ENCODE measurements at regions not wholly inside any gene's neighbourhood (a gene's known extent, or its start where the extent isn't known, plus 50 kb on each side); places are given as distances from the start of the nearest gene placed in this dataset.
A peak's percentile ranks its signal among the peaks of the same experiment; 100 is the strongest.

DNA sequence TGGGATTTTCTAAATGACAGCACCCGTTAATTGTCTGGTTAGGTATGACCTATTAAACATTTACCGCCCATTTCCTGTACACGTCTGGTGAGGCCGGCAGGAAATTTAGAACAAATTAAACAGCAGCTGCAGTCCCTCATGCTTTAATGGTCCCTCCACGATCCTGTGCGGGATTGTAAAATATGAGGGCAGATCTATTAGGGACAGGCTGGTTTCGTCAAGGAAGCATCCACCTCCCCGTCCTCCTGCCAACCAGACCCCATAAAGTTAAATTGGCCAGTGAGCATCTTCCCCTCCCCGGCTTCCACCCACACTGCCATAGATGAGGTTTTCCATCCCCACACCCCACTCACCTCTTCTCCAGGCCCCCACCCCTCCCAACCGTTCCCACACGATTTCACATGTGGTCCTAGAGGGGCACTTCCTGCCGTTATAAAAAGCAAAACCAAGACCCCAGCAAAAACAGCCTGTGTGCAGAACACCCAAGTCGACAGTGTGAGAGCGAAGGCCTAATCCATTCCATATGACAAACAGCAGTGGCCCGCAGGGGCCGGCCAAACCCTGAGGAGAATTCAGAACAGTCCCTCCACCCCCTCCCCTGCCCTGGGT lies 331.9 kb downstream of the FOXL1 start:
- no peak overlapping the region for H2BK5ac ChIP-seq (ENCODE audit: low read depth, low read length, poor library complexity, severe bottlenecking)
- H4K91ac ChIP-seq (ENCODE audit: low read length): no peak overlapping the region
- H3K27ac ChIP-seq (ENCODE audit: low read length, poor library complexity, severe bottlenecking): no peak overlapping the region
- H3K14ac ChIP-seq (ENCODE audit: low read length in 2 of 2): no peak overlapping the region
- H3K9ac ChIP-seq (ENCODE audit: low read length): no peak overlapping the region
- peaks cover 0 to 58% of the 10 kb centered on the region in 2 experiments for H3K27me3 ChIP-seq (ENCODE audit: control insufficient read depth in 1 of 2, insufficient read depth in 1 of 2, low read length in 2 of 2)
- no peak overlapping the region for H2BK12ac ChIP-seq (ENCODE audit: low read length in 2 of 2)
- H3K4me2 ChIP-seq (ENCODE audit: low read length, poor library complexity, severe bottlenecking): peak overlapping the region; percentile 12
- no peak overlapping the region for H2AK5ac ChIP-seq (ENCODE audit: low read length, severe bottlenecking)
- no peaks in the 10 kb centered on the region for H3K36me3 ChIP-seq (ENCODE audit: control insufficient read depth in 1 of 2, insufficient read depth in 2 of 2, low read depth in 1 of 2, low read length in 2 of 2)
- H2BK15ac ChIP-seq (ENCODE audit: low read depth, poor library complexity, severe bottlenecking): no peak overlapping the region
- DNase-seq: no peak
- WGBS: 39% methylated on average over 16 of the region's 16 CpGs
- H3K4ac ChIP-seq (ENCODE audit: low read depth in 1 of 2, low read length in 2 of 2): no peak overlapping the region
- H3K79me1 ChIP-seq (replicated peaks; ENCODE audit: low read length, poor library complexity, severe bottlenecking): no peaks in the 10 kb centered on the region
- H2BK120ac ChIP-seq (ENCODE audit: low read depth, low read length): no peak overlapping the region
- H4K8ac ChIP-seq (ENCODE audit: low read length): no peak overlapping the region
- no peak overlapping the region for H3K18ac ChIP-seq (ENCODE audit: low read depth in 1 of 2, low read length in 2 of 2)
- no peak overlapping the region for H3K4me3 ChIP-seq (ENCODE audit: insufficient read depth in 1 of 2, low read depth in 1 of 2, low read length in 2 of 2)
- H3K23ac ChIP-seq (ENCODE audit: low read length in 2 of 2): no peak overlapping the region
- H3K9me3 ChIP-seq (ENCODE audit: control insufficient read depth, low read length): no peaks in the 10 kb centered on the region
- H3K4me1 ChIP-seq (ENCODE audit: control insufficient read depth, insufficient read depth, low read depth, low read length): peaks cover 16% of the 10 kb centered on the region
- no peak overlapping the region for H2AFZ ChIP-seq (ENCODE audit: low read depth, low read length)

DNA sequence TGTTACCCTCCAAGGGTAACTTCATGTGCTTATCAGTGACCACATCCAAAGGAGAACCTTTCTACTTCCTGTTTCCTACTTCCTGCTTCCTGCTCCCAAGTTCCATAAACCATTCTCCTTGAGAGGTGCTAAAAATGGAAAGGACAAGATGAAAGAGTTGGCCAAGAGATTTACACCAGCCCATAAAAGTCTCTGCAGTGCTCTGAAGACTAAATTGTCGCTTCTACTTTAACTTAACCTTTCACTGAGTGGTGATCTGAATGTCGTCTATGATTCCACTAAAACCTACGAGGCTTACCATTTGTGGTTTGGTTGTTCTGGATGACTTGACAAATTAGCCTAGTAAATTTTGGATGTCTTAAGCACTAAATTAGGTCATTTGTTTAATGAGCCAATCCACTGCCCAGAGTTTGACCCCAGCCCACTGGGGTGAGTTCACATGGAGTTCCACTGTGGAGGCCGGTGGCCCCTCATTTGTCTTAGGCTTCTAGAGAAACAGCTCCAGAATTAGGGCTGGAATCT lies 333.1 kb downstream of the FOXL1 start:
- H3K9ac ChIP-seq (ENCODE audit: low read length): no peak overlapping the region
- H2BK15ac ChIP-seq (ENCODE audit: low read depth, poor library complexity, severe bottlenecking): no peak overlapping the region
- no peaks in the 10 kb centered on the region for H3K9me3 ChIP-seq (ENCODE audit: control insufficient read depth, low read length)
- no peak for DNase-seq
- H3K23ac ChIP-seq (ENCODE audit: low read length in 2 of 2): no peak overlapping the region
- no peak overlapping the region for H3K4me3 ChIP-seq (ENCODE audit: insufficient read depth in 1 of 2, low read depth in 1 of 2, low read length in 2 of 2)
- H3K4me1 ChIP-seq (ENCODE audit: control insufficient read depth, insufficient read depth, low read depth, low read length): peaks cover 16% of the 10 kb centered on the region
- H2BK12ac ChIP-seq (ENCODE audit: low read length in 2 of 2): no peak overlapping the region
- no peak overlapping the region for H3K4me2 ChIP-seq (ENCODE audit: low read length, poor library complexity, severe bottlenecking)
- no peak overlapping the region for H2BK5ac ChIP-seq (ENCODE audit: low read depth, low read length, poor library complexity, severe bottlenecking)
- H4K91ac ChIP-seq (ENCODE audit: low read length): no peak overlapping the region
- H3K14ac ChIP-seq (ENCODE audit: low read length in 2 of 2): no peak overlapping the region
- no peak overlapping the region for H3K18ac ChIP-seq (ENCODE audit: low read depth in 1 of 2, low read length in 2 of 2)
- no peak overlapping the region for H2AK5ac ChIP-seq (ENCODE audit: low read length, severe bottlenecking)
- no peak overlapping the region for H4K8ac ChIP-seq (ENCODE audit: low read length)
- peaks cover 0 to 60% of the 10 kb centered on the region in 2 experiments for H3K27me3 ChIP-seq (ENCODE audit: control insufficient read depth in 1 of 2, insufficient read depth in 1 of 2, low read length in 2 of 2)
- no peak overlapping the region for H3K4ac ChIP-seq (ENCODE audit: low read depth in 1 of 2, low read length in 2 of 2)
- no peak overlapping the region for H3K27ac ChIP-seq (ENCODE audit: low read length, poor library complexity, severe bottlenecking)
- no peaks in the 10 kb centered on the region for H3K36me3 ChIP-seq (ENCODE audit: control insufficient read depth in 1 of 2, insufficient read depth in 2 of 2, low read depth in 1 of 2, low read length in 2 of 2)
- no peak overlapping the region for H2BK120ac ChIP-seq (ENCODE audit: low read depth, low read length)
- H3K79me1 ChIP-seq (replicated peaks; ENCODE audit: low read length, poor library complexity, severe bottlenecking): no peaks in the 10 kb centered on the region
- H2AFZ ChIP-seq (ENCODE audit: low read depth, low read length): no peak overlapping the region
- 59% methylated on average over 4 of the region's 4 CpGs for WGBS

DNA sequence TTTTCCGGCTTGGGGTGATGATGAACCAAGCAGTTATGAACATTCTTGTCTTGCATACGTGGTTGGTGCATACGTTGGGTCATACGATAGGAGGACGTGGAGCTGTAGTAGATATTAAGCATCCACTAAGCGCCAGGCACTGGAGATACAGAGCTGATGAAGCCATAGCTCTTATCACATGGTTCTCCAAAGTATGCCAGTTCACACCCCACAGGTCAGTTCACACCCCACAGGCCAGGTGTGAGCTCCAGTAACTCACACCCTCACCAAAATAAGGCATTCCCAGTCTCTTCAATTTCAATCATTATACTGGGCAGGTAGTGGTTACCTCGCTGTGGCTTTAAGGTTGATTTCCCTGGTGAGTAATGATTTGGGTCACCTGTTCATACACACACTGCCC lies 335.5 kb downstream of the FOXL1 start:
- Histone ChIP-seq H3K18ac (ENCODE audit: low read depth in 1 of 2, low read length in 2 of 2) (no peak overlapping the region), H4K8ac (ENCODE audit: low read length) (no peak overlapping the region), H3K27ac (ENCODE audit: low read length, poor library complexity, severe bottlenecking) (no peak overlapping the region), H3K23ac (ENCODE audit: low read length in 2 of 2) (no peak overlapping the region), H2AFZ (ENCODE audit: low read depth, low read length) (no peak overlapping the region), H3K4me3 (ENCODE audit: insufficient read depth in 1 of 2, low read depth in 1 of 2, low read length in 2 of 2) (no peak overlapping the region), H3K36me3 (ENCODE audit: control insufficient read depth in 1 of 2, insufficient read depth in 2 of 2, low read depth in 1 of 2, low read length in 2 of 2) (no peaks in the 10 kb centered on the region), H3K79me1 (replicated peaks; ENCODE audit: low read length, poor library complexity, severe bottlenecking) (no peaks in the 10 kb centered on the region), H3K4me2 (ENCODE audit: low read length, poor library complexity, severe bottlenecking) (no peak overlapping the region), H3K9me3 (ENCODE audit: control insufficient read depth, low read length) (no peaks in the 10 kb centered on the region), H2BK120ac (ENCODE audit: low read depth, low read length) (no peak overlapping the region), H4K91ac (ENCODE audit: low read length) (no peak overlapping the region), H3K4ac (ENCODE audit: low read depth in 1 of 2, low read length in 2 of 2) (no peak overlapping the region), H2BK5ac (ENCODE audit: low read depth, low read length, poor library complexity, severe bottlenecking) (no peak overlapping the region), H3K14ac (ENCODE audit: low read length in 2 of 2) (no peak overlapping the region), H2BK15ac (ENCODE audit: low read depth, poor library complexity, severe bottlenecking) (no peak overlapping the region), H2BK12ac (ENCODE audit: low read length in 2 of 2) (no peak overlapping the region), H3K27me3 (ENCODE audit: control insufficient read depth in 1 of 2, insufficient read depth in 1 of 2, low read length in 2 of 2) (peaks cover 0 to 44% of the 10 kb centered on the region in 2 experiments), H3K9ac (ENCODE audit: low read length) (no peak overlapping the region), H2AK5ac (ENCODE audit: low read length, severe bottlenecking) (no peak overlapping the region), H3K4me1 (ENCODE audit: control insufficient read depth, insufficient read depth, low read depth, low read length) (peaks cover 16% of the 10 kb centered on the region)
- DNase-seq: no peak
- WGBS: 96% methylated on average over 7 of the region's 7 CpGs

DNA sequence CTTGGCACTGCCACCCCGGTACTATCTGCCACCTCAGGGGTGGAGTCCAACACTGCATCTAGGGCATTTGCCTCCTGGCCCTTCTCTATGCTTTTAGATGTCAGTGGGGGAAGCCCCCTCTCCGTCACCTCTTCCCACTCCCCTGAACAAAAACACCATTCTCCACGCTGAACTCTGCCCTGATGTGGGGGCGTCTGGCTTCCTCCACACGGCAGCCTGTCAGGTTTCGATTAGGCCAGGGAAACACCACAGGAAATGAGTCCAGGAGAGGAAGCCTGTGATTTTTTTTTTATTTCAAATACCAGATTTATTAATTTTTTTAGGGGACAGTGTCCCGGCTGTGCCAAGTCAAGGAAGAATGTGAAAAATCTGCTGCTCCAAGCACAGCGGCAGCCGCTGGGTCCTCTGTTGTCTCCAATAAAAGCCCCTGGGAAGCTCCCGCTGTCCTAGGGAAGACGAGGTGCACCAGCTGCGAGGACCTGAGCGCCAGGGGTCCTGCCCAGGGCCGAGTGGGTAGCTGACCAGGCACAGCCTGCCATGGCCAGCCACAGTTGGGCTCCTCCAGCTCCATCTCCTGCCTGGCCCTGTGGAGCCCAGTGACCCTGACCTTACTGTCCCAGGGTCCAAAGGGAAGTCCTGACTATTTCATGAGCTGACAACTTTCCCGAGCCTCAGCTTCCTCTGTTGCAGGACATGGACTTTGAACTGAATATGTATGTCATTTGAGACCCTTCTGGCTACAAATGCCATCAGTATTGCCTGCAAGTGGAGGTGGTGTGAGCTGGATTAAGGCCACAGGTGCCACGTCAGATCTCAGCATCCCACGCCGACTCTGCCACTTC lies 336.7 kb downstream of the FOXL1 start:
- Histone ChIP-seq H3K9ac (ENCODE audit: low read length) (no peak overlapping the region), H3K27me3 (ENCODE audit: control insufficient read depth in 1 of 2, insufficient read depth in 1 of 2, low read length in 2 of 2) (peaks cover 0 to 51% of the 10 kb centered on the region in 2 experiments), H3K4me2 (ENCODE audit: low read length, poor library complexity, severe bottlenecking) (no peak overlapping the region), H3K4ac (ENCODE audit: low read depth in 1 of 2, low read length in 2 of 2) (no peak overlapping the region), H3K9me3 (ENCODE audit: control insufficient read depth, low read length) (peaks cover 2% of the 10 kb centered on the region), H3K18ac (ENCODE audit: low read depth in 1 of 2, low read length in 2 of 2) (no peak overlapping the region), H4K91ac (ENCODE audit: low read length) (no peak overlapping the region), H3K4me3 (ENCODE audit: insufficient read depth in 1 of 2, low read depth in 1 of 2, low read length in 2 of 2) (no peak overlapping the region), H3K23ac (ENCODE audit: low read length in 2 of 2) (no peak overlapping the region), H2BK12ac (ENCODE audit: low read length in 2 of 2) (no peak overlapping the region), H2BK15ac (ENCODE audit: low read depth, poor library complexity, severe bottlenecking) (no peak overlapping the region), H4K8ac (ENCODE audit: low read length) (no peak overlapping the region), H3K14ac (ENCODE audit: low read length in 2 of 2) (no peak overlapping the region), H2AK5ac (ENCODE audit: low read length, severe bottlenecking) (no peak overlapping the region), H3K79me1 (replicated peaks; ENCODE audit: low read length, poor library complexity, severe bottlenecking) (no peaks in the 10 kb centered on the region), H2BK5ac (ENCODE audit: low read depth, low read length, poor library complexity, severe bottlenecking) (no peak overlapping the region), H2BK120ac (ENCODE audit: low read depth, low read length) (no peak overlapping the region), H3K27ac (ENCODE audit: low read length, poor library complexity, severe bottlenecking) (no peak overlapping the region), H2AFZ (ENCODE audit: low read depth, low read length) (no peak overlapping the region), H3K36me3 (ENCODE audit: control insufficient read depth in 1 of 2, insufficient read depth in 2 of 2, low read depth in 1 of 2, low read length in 2 of 2) (no peaks in the 10 kb centered on the region), H3K4me1 (ENCODE audit: control insufficient read depth, insufficient read depth, low read depth, low read length) (peaks cover 10% of the 10 kb centered on the region)
- 89% methylated on average over 17 of the region's 18 CpGs for WGBS
- DNase-seq: no peak

All from mesenchymal stem cell (in vitro differentiated cells and primary cell).